ENCODE measurements at regions not wholly inside any gene's neighbourhood (a gene's known extent, or its start where the extent isn't known, plus 50 kb on each side); places are given as distances from the start of the nearest gene placed in this dataset.
"Not testable (repeated sequence)": the region's sequence is repeated elsewhere in the genome, so short reads cannot be mapped to it uniquely, and the experiment has no call there.

DNA sequence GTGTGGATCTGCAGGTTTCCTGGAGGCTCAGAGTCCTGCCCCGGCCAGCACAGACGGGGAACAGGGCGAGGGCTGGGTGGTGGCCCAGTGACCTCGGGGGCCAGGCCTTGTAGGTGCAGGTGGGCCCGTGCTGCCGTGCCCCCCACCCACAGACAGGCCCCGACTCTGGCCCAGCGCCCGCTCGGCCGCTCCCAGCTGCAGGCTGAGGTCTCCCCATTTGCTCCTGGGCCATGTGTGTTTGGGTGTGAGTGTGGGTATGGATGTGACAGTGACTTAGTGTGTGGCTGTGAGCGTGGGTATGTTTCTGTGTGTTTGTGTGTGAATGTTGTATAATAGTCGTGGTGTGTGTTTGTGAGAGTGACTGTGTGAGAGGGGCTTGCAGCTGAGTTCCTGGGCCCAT is 173.8 kb downstream of the TMEM121 start:
- DNase-seq: not testable (repeated sequence)

GRCh38 chr14:105700622-105701288 is 174.4 kb downstream of the TMEM121 start:
- no peak for DNase-seq

GRCh38 chr14:105701456-105702274 is 175.3 kb downstream of the TMEM121 start:
- DNase-seq: no peak

DNA sequence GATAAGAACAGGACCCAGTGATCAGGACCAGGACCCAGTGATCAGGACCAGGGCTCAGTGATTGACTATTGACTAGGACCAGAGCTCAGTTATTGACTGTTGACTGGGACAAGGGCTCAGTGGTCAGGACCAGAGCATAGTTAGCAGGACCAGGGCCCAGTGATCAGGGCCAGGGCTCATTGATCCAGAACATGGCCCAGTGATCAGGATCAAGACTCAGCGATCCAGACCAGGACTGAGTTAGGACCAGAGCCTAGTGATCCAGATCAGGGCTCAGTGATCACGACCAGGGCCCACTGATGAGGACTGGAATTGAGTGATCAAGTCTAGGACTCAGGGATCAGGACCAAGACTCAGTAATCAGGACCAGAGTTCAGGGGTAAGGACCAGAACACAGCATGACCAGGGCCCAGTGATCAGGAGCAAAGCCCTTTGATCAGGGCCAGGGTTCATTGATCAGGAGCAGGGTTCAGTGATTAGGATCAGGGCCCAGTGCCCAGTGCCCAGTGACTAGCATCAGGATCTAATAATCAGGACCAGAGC is 176.0 kb downstream of the TMEM121 start:
- DNase-seq: no peak

GRCh38 chr14:105703044-105703665 is 176.8 kb downstream of the TMEM121 start:
- not testable (repeated sequence) for DNase-seq

DNA sequence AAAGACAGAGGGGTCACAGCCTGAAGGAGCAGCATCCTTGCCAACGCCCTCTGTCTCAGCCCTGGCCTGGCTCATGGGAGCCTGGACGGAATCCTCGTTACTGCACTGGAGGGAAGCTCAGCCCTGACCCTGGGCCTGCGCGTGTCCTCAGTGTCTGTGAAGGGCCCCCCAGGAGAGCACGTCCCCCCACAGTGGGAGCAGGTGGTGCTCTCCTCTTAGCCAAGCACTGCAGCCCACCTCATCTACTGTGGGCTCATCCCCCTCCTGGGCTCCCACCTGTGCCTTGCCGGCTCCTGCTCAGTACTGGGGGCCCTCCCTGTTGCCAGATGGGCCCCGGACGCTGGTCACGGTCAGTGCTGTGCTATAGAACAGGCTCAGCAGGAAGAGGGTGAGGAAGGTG is 177.7 kb downstream of the TMEM121 start:
- not testable (repeated sequence) for DNase-seq

GRCh38 chr14:105704492-105704891 is 178.1 kb downstream of the TMEM121 start:
- DNase-seq: not testable (repeated sequence)

DNA sequence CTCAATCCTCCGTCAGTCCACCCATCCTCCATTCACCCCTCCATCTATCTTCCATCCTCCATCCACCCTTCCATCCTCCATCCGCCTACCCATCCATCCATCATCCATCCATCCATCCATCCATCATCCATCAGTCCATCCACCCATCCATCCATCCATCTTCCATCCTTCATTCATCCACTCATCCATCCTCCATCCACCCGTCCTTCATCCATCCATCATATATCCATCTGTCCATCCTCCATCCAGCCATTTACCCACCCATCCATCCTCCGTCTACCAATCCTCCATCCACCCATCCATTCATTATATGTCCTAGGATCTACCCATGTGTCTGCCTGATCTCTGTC is 179.1 kb downstream of the TMEM121 start:
- DNase-seq: not testable (repeated sequence)

GRCh38 chr14:105705862-105706700 is 179.7 kb downstream of the TMEM121 start:
- DNase-seq: not testable (repeated sequence)

GRCh38 chr14:105706701-105707019 is 180.3 kb downstream of the TMEM121 start:
- DNase-seq: not testable (repeated sequence)

- not testable (repeated sequence) for DNase-seq
Observed at GRCh38 chr14:105707099-105707498, 180.7 kb downstream of the TMEM121 start.

DNA sequence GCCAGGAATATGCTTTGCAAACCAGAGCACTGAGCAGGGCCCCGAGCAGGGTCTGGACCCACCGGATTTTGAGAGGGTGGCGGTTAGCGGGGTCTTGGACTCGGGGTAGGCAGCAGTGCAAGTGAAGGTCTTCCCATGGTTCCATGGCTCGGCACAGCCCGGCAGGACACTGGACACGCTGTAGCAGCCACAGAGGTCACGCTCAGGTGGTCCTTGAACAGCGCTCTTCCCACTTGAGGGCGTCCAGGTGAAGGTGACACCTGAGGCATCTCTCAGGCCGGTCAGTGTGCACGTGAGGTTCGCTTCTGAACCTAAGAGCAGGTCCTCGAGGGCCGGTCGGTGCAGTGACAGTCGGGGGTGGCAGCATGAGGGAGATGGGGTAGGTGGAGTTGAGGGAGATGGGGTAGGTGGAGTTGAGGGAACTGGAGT is 181.4 kb downstream of the TMEM121 start:
- DNase-seq: not testable (repeated sequence)

GRCh38 chr14:105708251-105709134 is 182.1 kb downstream of the TMEM121 start:
- not testable (repeated sequence) for DNase-seq

GRCh38 chr14:105709281-105710118 is 183.1 kb downstream of the TMEM121 start:
- DNase-seq: no peak

DNA sequence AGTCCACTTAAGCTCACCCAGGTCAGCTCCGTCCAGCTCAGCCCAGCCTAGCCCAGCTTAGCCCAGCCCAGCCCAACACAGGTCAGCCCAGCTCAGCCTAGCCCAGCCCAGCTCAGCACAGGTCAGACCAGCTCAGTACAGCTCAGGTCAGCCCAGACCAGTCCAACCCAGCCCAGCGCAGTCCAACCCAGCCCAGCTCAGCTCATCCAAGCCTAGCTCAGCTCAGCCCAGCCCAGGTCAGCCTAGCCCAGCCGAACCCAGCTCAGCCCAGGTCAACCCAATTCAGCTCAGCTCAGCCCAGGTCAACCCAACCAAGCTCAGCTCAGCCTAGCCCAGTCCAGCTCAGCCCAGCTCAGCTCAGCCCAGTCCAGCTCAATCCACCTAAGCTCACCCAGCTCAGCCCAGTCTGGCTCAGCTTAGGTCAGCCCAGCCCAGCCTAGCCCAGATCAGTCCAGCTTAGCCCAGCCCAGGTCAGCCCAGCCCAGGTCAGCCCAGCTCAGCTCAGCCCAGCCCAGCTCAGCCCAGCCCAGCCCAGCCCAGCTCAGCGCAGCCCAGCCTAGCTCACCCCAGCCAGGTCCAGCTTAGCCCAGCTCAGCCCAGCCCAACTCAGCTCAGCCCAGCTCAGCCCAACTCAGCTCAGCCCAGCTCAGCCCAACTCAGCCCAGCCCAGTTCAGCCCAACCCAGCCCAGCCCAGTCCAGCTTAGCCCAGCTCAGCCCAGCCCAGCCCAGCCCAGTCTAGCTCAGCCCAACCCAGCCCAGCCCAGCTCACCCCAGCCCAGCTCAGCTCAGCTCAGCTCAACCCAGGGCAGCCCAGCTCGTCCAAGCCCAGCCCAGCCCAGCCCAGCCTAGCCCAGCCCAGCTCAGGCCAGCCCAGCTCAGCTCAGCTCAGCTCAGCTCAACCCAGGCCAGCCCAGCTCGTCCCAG is 184.0 kb downstream of the TMEM121 start:
- DNase-seq: no peak

- no peak for DNase-seq
Observed at GRCh38 chr14:105711044-105711620, 184.7 kb downstream of the TMEM121 start.

GRCh38 chr14:105711841-105712460 is 185.6 kb downstream of the TMEM121 start:
- DNase-seq: no peak

DNA sequence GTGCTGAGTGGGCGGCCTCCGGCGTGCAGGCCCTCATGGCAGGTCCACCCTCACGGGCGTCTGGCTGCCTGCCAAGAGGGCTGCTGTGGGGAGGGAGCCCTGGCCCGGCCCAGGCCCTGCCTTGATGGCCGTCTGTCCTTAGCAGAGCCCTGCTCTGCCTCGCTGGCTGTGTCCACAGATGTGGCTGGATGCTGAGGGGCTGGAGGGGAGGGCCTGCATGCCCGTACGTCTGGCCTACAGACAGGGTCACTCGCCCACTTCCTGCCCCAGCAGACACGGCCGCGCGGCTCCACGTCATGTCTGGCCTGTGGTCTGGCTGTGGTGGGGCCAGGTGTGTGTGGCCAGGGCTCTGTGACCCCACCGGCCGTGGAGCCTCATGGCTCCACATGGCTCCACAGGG is 186.3 kb downstream of the TMEM121 start:
- not testable (repeated sequence) for DNase-seq

DNA sequence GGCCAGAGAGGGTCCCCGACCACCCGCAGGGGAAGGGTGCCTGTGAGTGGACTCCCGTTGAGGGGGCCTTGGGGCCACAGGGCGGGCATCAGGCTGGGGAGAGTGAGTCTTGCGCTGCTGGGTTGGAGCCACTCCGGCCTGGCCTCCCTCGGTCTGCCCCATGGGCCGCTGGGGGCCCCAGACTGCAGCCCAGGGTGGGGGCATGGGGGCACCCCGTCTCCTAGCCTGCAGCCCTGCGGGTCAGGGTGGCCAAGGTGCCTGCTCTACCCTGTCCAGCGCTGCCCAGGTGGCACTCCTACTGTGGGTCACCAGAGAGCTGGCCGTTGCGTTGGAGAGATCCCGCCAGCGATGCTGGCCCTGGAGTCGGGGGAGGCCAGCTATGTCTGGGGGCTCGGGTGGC is 186.8 kb downstream of the TMEM121 start:
- DNase-seq: not testable (repeated sequence)

Measured in GF-D8 (cell line).